ENCODE measurements at regions not wholly inside any gene's neighbourhood (a gene's known extent, or its start where the extent isn't known, plus 50 kb on each side); places are given as distances from the start of the nearest gene placed in this dataset.

DNA sequence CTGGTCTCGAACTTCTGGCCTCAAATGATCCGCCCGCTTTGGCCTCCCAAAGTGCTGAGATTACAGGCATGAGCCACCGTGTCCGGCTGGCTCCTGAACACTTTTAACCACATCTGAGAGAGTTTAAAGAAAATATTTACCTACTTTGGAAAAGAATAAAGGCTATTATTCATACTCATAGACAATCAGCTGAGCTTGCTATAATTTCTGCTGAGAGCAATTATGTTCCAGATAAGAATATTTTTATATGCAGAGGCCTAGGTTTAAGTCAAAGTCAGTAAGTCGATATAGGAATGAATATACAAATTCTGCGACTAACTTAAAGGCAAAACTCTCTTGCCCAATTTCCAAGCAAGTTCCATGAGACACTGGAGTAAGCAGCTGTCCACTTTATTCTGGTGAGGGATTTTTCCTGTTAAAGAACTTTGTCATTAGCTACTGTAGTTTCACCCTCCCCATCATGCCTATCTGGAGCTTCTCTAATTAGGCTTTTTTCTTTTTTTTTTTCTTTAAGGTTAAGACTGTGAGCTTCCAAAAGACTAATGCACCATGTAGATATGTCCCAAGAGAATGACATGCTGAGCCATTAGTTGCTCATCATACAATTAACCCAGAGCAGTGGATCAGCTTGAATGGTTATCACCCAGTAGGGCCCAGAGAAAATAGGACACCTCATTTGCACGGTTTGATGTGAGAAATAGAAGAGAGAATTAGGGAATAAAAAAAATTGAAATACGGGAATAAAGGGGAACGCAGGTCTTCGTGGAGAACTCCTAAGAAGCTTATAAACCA lies 260.1 kb downstream of the KCNE4 start:
- no peaks in the 10 kb centered on the region for H3K4me1 ChIP-seq
- no peaks in the 10 kb centered on the region for H3K9me3 ChIP-seq
- intact Hi-C loops (cut with DNase I; ENCODE audit: low total_unique reads), result no loop called here
- no peaks in the 10 kb centered on the region for H3K36me3 ChIP-seq
- no peak overlapping the region for H3K27ac ChIP-seq
- TF ChIP-seq POLR2AphosphoS5 (IDR thresholded peaks at IDR 0.05) (no peak), POLR2A (IDR thresholded peaks at IDR 0.05) (no peak)
- TF ChIP-seq, protein P1, sequence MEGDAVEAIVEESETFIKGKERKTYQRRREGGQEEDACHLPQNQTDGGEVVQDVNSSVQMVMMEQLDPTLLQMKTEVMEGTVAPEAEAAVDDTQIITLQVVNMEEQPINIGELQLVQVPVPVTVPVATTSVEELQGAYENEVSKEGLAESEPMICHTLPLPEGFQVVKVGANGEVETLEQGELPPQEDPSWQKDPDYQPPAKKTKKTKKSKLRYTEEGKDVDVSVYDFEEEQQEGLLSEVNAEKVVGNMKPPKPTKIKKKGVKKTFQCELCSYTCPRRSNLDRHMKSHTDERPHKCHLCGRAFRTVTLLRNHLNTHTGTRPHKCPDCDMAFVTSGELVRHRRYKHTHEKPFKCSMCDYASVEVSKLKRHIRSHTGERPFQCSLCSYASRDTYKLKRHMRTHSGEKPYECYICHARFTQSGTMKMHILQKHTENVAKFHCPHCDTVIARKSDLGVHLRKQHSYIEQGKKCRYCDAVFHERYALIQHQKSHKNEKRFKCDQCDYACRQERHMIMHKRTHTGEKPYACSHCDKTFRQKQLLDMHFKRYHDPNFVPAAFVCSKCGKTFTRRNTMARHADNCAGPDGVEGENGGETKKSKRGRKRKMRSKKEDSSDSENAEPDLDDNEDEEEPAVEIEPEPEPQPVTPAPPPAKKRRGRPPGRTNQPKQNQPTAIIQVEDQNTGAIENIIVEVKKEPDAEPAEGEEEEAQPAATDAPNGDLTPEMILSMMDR (IDR thresholded peaks at IDR 0.05), result no peak
- H3K27me3 ChIP-seq, result no peaks in the 10 kb centered on the region
- H3K4me3 ChIP-seq, result no peak overlapping the region
- DNase-seq (ENCODE audit: low spot score in 2 of 2), result no peak

DNA sequence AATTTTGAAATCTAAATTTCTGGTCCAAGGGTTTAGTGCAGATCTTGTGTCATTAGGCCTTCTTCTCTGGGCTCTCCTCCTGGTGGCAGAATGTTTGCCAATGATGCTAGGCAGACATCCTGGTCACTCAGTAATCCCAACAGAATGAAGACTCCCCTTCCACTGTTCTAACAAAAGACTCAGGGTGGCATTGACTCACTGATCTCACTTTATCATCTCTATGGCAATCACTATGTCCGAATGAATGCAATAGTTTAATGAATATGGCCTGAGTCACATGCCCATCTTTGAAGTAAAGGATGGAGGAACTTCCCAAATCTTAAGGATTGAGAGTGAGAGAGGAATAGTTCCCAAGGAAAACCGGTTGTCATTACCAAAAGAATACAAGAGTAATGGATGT lies 261.1 kb downstream of the KCNE4 start:
- Histone ChIP-seq H3K4me3 (no peak overlapping the region), H3K4me1 (no peaks in the 10 kb centered on the region), H3K27ac (no peak overlapping the region), H3K27me3 (no peaks in the 10 kb centered on the region), H3K9me3 (no peaks in the 10 kb centered on the region), H3K36me3 (no peaks in the 10 kb centered on the region)
- intact Hi-C loops (cut with DNase I; ENCODE audit: low total_unique reads), result no loop called here
- DNase-seq (ENCODE audit: low spot score in 2 of 2), result no peak
- no peak for TF ChIP-seq POLR2A (IDR thresholded peaks at IDR 0.05)
- TF ChIP-seq, protein P1 (IDR thresholded peaks at IDR 0.05), result no peak
- TF ChIP-seq POLR2AphosphoS5 (IDR thresholded peaks at IDR 0.05), result no peak

DNA sequence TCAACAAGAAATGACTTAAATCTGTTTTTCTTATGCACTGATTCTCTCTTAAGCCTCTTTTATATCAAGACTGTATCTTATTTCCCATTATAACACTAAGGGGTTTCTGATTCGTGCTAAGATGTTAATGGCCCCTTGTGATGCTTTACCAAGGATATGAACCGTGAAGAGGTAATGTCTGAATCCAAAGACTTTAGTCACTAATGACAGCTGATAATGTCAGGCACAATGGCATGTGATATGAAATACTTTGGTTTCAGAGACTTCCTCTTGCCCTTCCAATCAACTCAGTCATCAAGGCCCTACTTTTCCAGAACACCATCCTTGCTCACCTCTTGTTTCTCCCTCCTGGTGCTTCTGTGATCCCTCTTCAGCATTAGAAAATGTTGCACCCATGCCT lies 262.8 kb downstream of the KCNE4 start:
- Histone ChIP-seq H3K4me1 (no peaks in the 10 kb centered on the region), H3K27ac (no peak overlapping the region), H3K9me3 (no peaks in the 10 kb centered on the region), H3K4me3 (no peak overlapping the region), H3K27me3 (no peaks in the 10 kb centered on the region), H3K36me3 (no peaks in the 10 kb centered on the region)
- TF ChIP-seq POLR2AphosphoS5 (IDR thresholded peaks at IDR 0.05), result no peak
- TF ChIP-seq POLR2A (IDR thresholded peaks at IDR 0.05), result no peak
- TF ChIP-seq, protein P1 (IDR thresholded peaks at IDR 0.05), result no peak
- DNase-seq (ENCODE audit: low spot score in 2 of 2), result no peak
- intact Hi-C loops (cut with DNase I; ENCODE audit: low total_unique reads), result no loop called here

DNA sequence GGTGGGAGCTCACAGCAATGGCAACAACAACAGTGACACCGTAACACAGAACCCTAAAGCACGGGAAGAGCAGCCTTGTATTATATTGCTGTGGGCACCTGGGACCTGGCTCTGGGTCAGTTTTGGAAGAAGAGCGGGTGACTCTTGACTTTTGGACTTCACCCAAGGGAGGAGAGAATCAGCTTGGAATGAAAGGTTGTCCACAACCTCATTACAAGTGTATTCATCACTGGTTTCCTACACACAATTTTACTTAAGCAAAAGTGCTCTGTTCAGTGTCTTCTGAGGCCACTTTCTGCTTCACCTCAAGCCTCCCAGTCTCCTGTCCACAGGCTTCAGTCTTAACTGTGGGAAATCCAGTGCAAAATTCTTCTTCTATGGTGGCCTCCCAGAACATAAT lies 263.8 kb downstream of the KCNE4 start:
- Histone ChIP-seq H3K9me3 (no peaks in the 10 kb centered on the region), H3K4me1 (no peaks in the 10 kb centered on the region), H3K36me3 (no peaks in the 10 kb centered on the region), H3K27me3 (no peaks in the 10 kb centered on the region), H3K4me3 (no peak overlapping the region), H3K27ac (no peak overlapping the region)
- intact Hi-C loops (cut with DNase I; ENCODE audit: low total_unique reads), result no loop called here
- no peak for DNase-seq (ENCODE audit: low spot score in 2 of 2)
- no peak for TF ChIP-seq POLR2A (IDR thresholded peaks at IDR 0.05)
- TF ChIP-seq, protein P1 (IDR thresholded peaks at IDR 0.05), result no peak

DNA sequence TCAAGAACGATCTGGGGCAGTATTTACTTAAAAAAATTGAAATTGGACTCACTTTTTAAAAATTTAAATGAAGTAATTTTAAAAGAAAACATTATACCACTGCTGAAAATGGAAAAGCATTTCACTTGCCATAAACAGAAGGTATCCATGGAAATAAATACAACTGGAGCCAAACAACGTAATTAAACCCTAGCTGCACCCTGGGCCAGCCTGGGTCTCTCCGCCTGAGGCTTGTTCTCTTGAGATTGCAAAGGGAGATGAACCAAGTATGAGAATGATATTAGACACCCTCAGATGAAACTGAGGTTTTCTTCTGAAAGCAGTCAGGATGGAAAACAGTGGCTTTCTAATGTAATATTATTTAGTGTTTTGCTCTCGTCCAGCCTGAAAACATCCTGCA lies 264.4 kb downstream of the KCNE4 start:
- Histone ChIP-seq H3K36me3 (no peaks in the 10 kb centered on the region), H3K27me3 (no peaks in the 10 kb centered on the region), H3K4me1 (no peaks in the 10 kb centered on the region), H3K27ac (no peak overlapping the region), H3K9me3 (no peaks in the 10 kb centered on the region), H3K4me3 (no peak overlapping the region)
- DNase-seq (ENCODE audit: low spot score in 2 of 2), result no peak
- TF ChIP-seq POLR2A (IDR thresholded peaks at IDR 0.05) (no peak), POLR2AphosphoS5 (IDR thresholded peaks at IDR 0.05) (no peak)
- TF ChIP-seq, protein P1 (IDR thresholded peaks at IDR 0.05), result no peak
- intact Hi-C loops (cut with DNase I; ENCODE audit: low total_unique reads), result no loop called here

Data from breast epithelium (tissue), 4 donors.